IMR-90 (cell line): ENCODE measurements at regions not wholly inside any gene's neighbourhood (a gene's known extent, or its start where the extent isn't known, plus 50 kb on each side); places are given as distances from the start of the nearest gene placed in this dataset.

Experiments used
- ATAC-seq: fragments of 200-7000 bp; cut with Tn5 transposase; 2 replicates; pipeline ENCODE4 v1.9.1; 2020; ENCODE audit warnings: low read depth, mild to moderate bottlenecking, moderate library complexity
- BruUV-seq: library from RNA; stranded (reverse); fragments of 400-500 nt; replicated peaks from 2 replicates; lab custom pipeline; 2021; lab: Mats Ljungman, UMichigan
- CTCF ChIA-PET: fragments of 300-600 bp; formaldehyde crosslinking; extraction: SDS; loops from one replicate; lab custom pipeline; 2021; ENCODE audit warnings: antibody characterized with exemption; lab: Yijun Ruan, JAX
- POLR2A ChIA-PET: fragments of 300-600 bp; sonication (Branson Sonifier 250); formaldehyde crosslinking; loops from one replicate; lab custom pipeline; 2022; ENCODE audit warnings: antibody characterized with exemption; ENCODE audit not compliant: unreplicated experiment; lab: Charles Lee
- DNase-seq: peaks from one replicate; pipeline ENCODE4 v3.0.0; 2013
- H2AFZ ChIP-seq: replicated peaks from 2 replicates; pipeline ENCODE3; 2013; ENCODE audit warnings: low read length, mild to moderate bottlenecking; ENCODE audit not compliant: poor library complexity
- H2AK5ac ChIP-seq: 2 replicates; pipeline ENCODE4 v1.6.1; 2013; ENCODE audit warnings: low read depth, low read length, inconsistent platforms
- H2AK9ac ChIP-seq: replicated peaks from 2 replicates; pipeline ENCODE3; 2013; ENCODE audit warnings: mild to moderate bottlenecking, low read depth, low read length, moderate library complexity; ENCODE audit not compliant: poor library complexity
- H2BK120ac ChIP-seq: 2 replicates; pipeline ENCODE4 v1.6.1; 2013; ENCODE audit warnings: low read depth, low read length, inconsistent platforms
- H2BK15ac ChIP-seq: 3 replicates; pipeline ENCODE4 v1.6.1; 2013; ENCODE audit warnings: low read depth, low read length, inconsistent platforms
- H2BK20ac ChIP-seq: 2 replicates; pipeline ENCODE4 v1.6.1; 2013; ENCODE audit warnings: low read depth, mild to moderate bottlenecking, inconsistent platforms, low read length, moderate library complexity
- H2BK5ac ChIP-seq: 2 replicates; pipeline ENCODE4 v1.6.1; 2013; ENCODE audit warnings: mild to moderate bottlenecking, low read depth, low read length, inconsistent platforms; ENCODE audit not compliant: poor library complexity, severe bottlenecking
- H3K14ac ChIP-seq: replicated peaks from 2 replicates; pipeline ENCODE4 v1.6.1; 2013; ENCODE audit warnings: low read depth, low read length, inconsistent platforms
- H3K18ac ChIP-seq: 2 replicates; pipeline ENCODE4 v1.6.1; 2013; ENCODE audit warnings: low read depth, low read length, control low read depth
- H3K23ac ChIP-seq: 2 replicates; pipeline ENCODE4 v1.6.1; 2013; ENCODE audit warnings: low read depth, low read length, inconsistent platforms
- H3K27ac ChIP-seq: 2 replicates; pipeline ENCODE4 v1.5.1; 2013; ENCODE audit warnings: mild to moderate bottlenecking, control low read depth, low read length; ENCODE audit not compliant: insufficient read depth
- H3K27me3 ChIP-seq: 2 replicates; pipeline ENCODE4 v1.6.1; 2013; ENCODE audit warnings: low read length; ENCODE audit not compliant: control insufficient read depth, insufficient read depth
- H3K36me3 ChIP-seq: 2 replicates; pipeline ENCODE4 v1.6.1; 2013; ENCODE audit warnings: low read length, mixed read lengths; ENCODE audit not compliant: control insufficient read depth, insufficient read depth
- H3K4ac ChIP-seq: 2 replicates; pipeline ENCODE4 v1.6.1; 2013; ENCODE audit warnings: low read depth, low read length, inconsistent platforms
- H3K4me1 ChIP-seq: 2 replicates; pipeline ENCODE4 v1.6.1; 2013; ENCODE audit warnings: low read length, mixed read lengths; ENCODE audit not compliant: control insufficient read depth, insufficient read depth
- H3K4me2 ChIP-seq: 2 replicates; pipeline ENCODE4 v1.6.1; 2013; ENCODE audit warnings: low read depth, mild to moderate bottlenecking, control low read depth, low read length, moderate library complexity
- H3K4me3 ChIP-seq: 2 replicates; pipeline ENCODE4 v1.5.1; 2013; ENCODE audit warnings: low read depth, mild to moderate bottlenecking, control low read depth, low read length, moderate library complexity; ENCODE audit not compliant: insufficient read depth
- H3K56ac ChIP-seq: 2 replicates; pipeline ENCODE4 v1.6.1; 2013; ENCODE audit warnings: low read length, inconsistent platforms; ENCODE audit not compliant: insufficient read depth; ENCODE audit errors: extremely low read depth
- H3K79me1 ChIP-seq, 2 experiments: 2 replicates each; pipeline ENCODE4 v1.6.1; 2013; ENCODE audit warnings: low read length in 2 of 2, inconsistent platforms in 1 of 2, low read depth in 1 of 2
- H3K9ac ChIP-seq: 2 replicates; pipeline ENCODE4 v1.6.1; 2013; ENCODE audit warnings: low read depth, low read length, control low read depth
- H3K9me1 ChIP-seq: 2 replicates; pipeline ENCODE4 v1.6.1; 2013; ENCODE audit warnings: low read length, inconsistent platforms; ENCODE audit not compliant: insufficient read depth
- H3K9me3 ChIP-seq: 2 replicates; pipeline ENCODE4 v1.6.1; 2013; ENCODE audit warnings: low read length; ENCODE audit not compliant: control insufficient read depth, insufficient read depth
- H4K20me1 ChIP-seq: 2 replicates; pipeline ENCODE4 v1.6.1; 2013; ENCODE audit warnings: low read length, inconsistent platforms; ENCODE audit not compliant: insufficient read depth
- H4K5ac ChIP-seq: 2 replicates; pipeline ENCODE4 v1.6.1; 2013; ENCODE audit warnings: mild to moderate bottlenecking, low read depth, low read length, control low read depth
- H4K8ac ChIP-seq, 2 experiments: 2 replicates each; pipeline ENCODE4 v1.6.1; 2013; ENCODE audit warnings: low read depth in 2 of 2, low read length in 2 of 2, control low read depth in 1 of 2, inconsistent platforms in 1 of 2
- H4K91ac ChIP-seq: 2 replicates; pipeline ENCODE4 v1.6.1; 2013; ENCODE audit warnings: low read depth, low read length, inconsistent platforms; ENCODE audit not compliant: insufficient read depth
- BHLHE40 ChIP-seq: fragments of 150-350 bp; IDR thresholded peaks from 2 replicates; pipeline ENCODE4 v1.6.1; 2016; ENCODE audit warnings: mild to moderate bottlenecking, low read depth, low read length
- CEBPB ChIP-seq: IDR thresholded peaks from 2 replicates; pipeline ENCODE4 v1.6.1; 2012; ENCODE audit warnings: low read depth, low read length, improper control_type of control experiment
- CTCF ChIP-seq: conservative IDR thresholded peaks from 2 replicates; pipeline ENCODE4 v1.5.1; 2012; ENCODE audit warnings: mild to moderate bottlenecking, low read depth, low read length, improper control_type of control experiment
- FOS ChIP-seq: fragments of 150-350 bp; IDR thresholded peaks from 2 replicates; pipeline ENCODE4 v1.6.1; 2016; ENCODE audit warnings: low read depth, low read length
- MXI1 ChIP-seq: IDR thresholded peaks from 2 replicates; pipeline ENCODE4 v1.6.1; 2012; ENCODE audit warnings: low read depth, mild to moderate bottlenecking, low read length, moderate library complexity, borderline replicate concordance
- NFE2L2 ChIP-seq: fragments of 150-350 bp; IDR thresholded peaks from 2 replicates; pipeline ENCODE4 v1.6.1; 2016; ENCODE audit warnings: low read depth, mild to moderate bottlenecking, low read length
- POLR2A ChIP-seq: IDR thresholded peaks from 2 replicates; pipeline ENCODE4 v1.6.1; 2012; ENCODE audit warnings: mild to moderate bottlenecking, low read depth, low read length
- RCOR1 ChIP-seq: IDR thresholded peaks from 2 replicates; pipeline ENCODE4 v1.6.1; 2012; ENCODE audit warnings: mild to moderate bottlenecking, low read length, improper control_type of control experiment; ENCODE audit not compliant: insufficient replicate concordance
- RFX5 ChIP-seq: IDR thresholded peaks from 2 replicates; pipeline ENCODE4 v1.8.0; 2012; ENCODE audit warnings: low read depth, mild to moderate bottlenecking, low read length, moderate library complexity
- SMC3 ChIP-seq: fragments of 150-350 bp; IDR thresholded peaks from 2 replicates; pipeline ENCODE4 v1.6.1; 2016; ENCODE audit warnings: low read depth, mild to moderate bottlenecking, antibody characterized with exemption, low read length, moderate library complexity
- USF2 ChIP-seq: fragments of 150-350 bp; IDR thresholded peaks from 2 replicates; pipeline ENCODE4 v1.6.1; 2017; ENCODE audit warnings: mild to moderate bottlenecking, antibody characterized with exemption, low read length, low read depth
- WGBS, 2 experiments: methylation state at CpG; one replicate each; pipeline versions ENCODE4 v1.1.5 to v1.1.7; 2013; ENCODE audit warnings: missing lambda C conversion rate in 2 of 2; ENCODE audit not compliant: insufficient read length in 1 of 2; ENCODE audit errors: extremely low coverage in 2 of 2; 5-methylcytosine and 5-hydroxymethylcytosine counted together
- dilution Hi-C: fragments of 300-500 bp; cut with HindIII; formaldehyde crosslinking; loops from one replicate; pipeline ENCODE4 v1.14.3; 2018; ENCODE audit warnings: low sequenced_read_pairs; ENCODE audit not compliant: unreplicated experiment
- in situ Hi-C: fragments of 300-500 bp; cut with MboI; formaldehyde crosslinking; loops from 3 replicates; pipeline ENCODE4 v1.14.3; 2019; ENCODE audit warnings: low sequenced_read_pairs, inconsistent platforms, mixed read lengths
- intact Hi-C: fragments of 100-400 bp; cut with micrococcal nuclease; formaldehyde crosslinking; loops from 2 replicates; pipeline ENCODE4 v1.10.0; 2022

GRCh38 chr4:59537246-59537886 is 1662.8 kb upstream of the ADGRL3 start:
- ATAC-seq (no peak), DNase-seq (no peak)
- H3K79me1 ChIP-seq: no peaks in the 10 kb centered on the region
- intact Hi-C loops: no loop called here
- no peak overlapping the region for H2BK120ac ChIP-seq
- no peak overlapping the region for H2AK9ac ChIP-seq
- no peak overlapping the region for H2AK5ac ChIP-seq
- no peak overlapping the region for H4K91ac ChIP-seq
- no peak overlapping the region for H2BK5ac ChIP-seq
- H3K4me1 ChIP-seq: no peaks in the 10 kb centered on the region
- H3K4me3 ChIP-seq: no peak overlapping the region
- no peak overlapping the region for H2AFZ ChIP-seq
- no peak for TF ChIP-seq POLR2A
- TF ChIP-seq CTCF: no peak
- no peak for TF ChIP-seq RCOR1
- no peak for TF ChIP-seq BHLHE40
- no peak for TF ChIP-seq FOS
- TF ChIP-seq NFE2L2: no peak
- no peak for TF ChIP-seq SMC3
- TF ChIP-seq RFX5: no peak
- no peak for TF ChIP-seq USF2
- TF ChIP-seq MXI1: no peak
- no peak for TF ChIP-seq CEBPB
- H3K4me2 ChIP-seq: no peak overlapping the region
- no peak overlapping the region for H3K9ac ChIP-seq
- no TSS peak for BruUV-seq
- H3K9me3 ChIP-seq: peaks cover 3% of the 10 kb centered on the region
- H3K18ac ChIP-seq: no peak overlapping the region
- CTCF ChIA-PET: no interaction called here
- POLR2A ChIA-PET: no interaction called here
- no peak overlapping the region for H4K5ac ChIP-seq
- H3K36me3 ChIP-seq: no peaks in the 10 kb centered on the region
- H3K9me1 ChIP-seq: no peaks in the 10 kb centered on the region
- no peak overlapping the region for H3K14ac ChIP-seq
- in situ Hi-C loops: no loop called here
- no peak overlapping the region for H4K8ac ChIP-seq
- WGBS, 2 experiments: no CpG with 5 or more reads among the region's 2 CpGs
- H3K27ac ChIP-seq: no peak overlapping the region
- dilution Hi-C loops: no loop called here
- H3K56ac ChIP-seq: no peak overlapping the region
- H4K20me1 ChIP-seq: no peaks in the 10 kb centered on the region
- H3K27me3 ChIP-seq: no peaks in the 10 kb centered on the region
- H3K4ac ChIP-seq: no peak overlapping the region
- H3K23ac ChIP-seq: no peak overlapping the region
- H2BK20ac ChIP-seq: no peak overlapping the region
- H2BK15ac ChIP-seq: no peak overlapping the region
